Endothelial cell of umbilical vein (primary cell): ENCODE measurements at regions not wholly inside any gene's neighbourhood (a gene's known extent, or its start where the extent isn't known, plus 50 kb on each side); places are given as distances from the start of the nearest gene placed in this dataset.

Experiments used
- BruUV-seq: library from RNA; stranded (reverse); fragments of 400-500 nt; replicated peaks from 2 replicates; lab custom pipeline; 2021; lab: Mats Ljungman, UMichigan
- CTCF ChIA-PET: fragments of 300-600, 350-600 bp; sonication (Branson Sonifier 250); formaldehyde crosslinking; loops from one replicate; lab custom pipeline; 2021; ENCODE audit warnings: antibody characterized with exemption, inconsistent platforms; lab: Charles Lee
- POLR2A ChIA-PET: fragments of 300-600, 350-600 bp; sonication (Branson Sonifier 250); formaldehyde crosslinking; loops from one replicate; lab custom pipeline; 2021; ENCODE audit warnings: antibody characterized with exemption, inconsistent platforms; lab: Charles Lee
- DNase-seq: peaks from one replicate; pipeline ENCODE4 v3.0.0-alpha.2; 2011; ENCODE audit warnings: low read depth, low spot score
- FAIRE-seq: peaks from 2 replicates; lab custom pipeline; 2011; peaks lifted over from hg19 to GRCh38; lab: Jason Lieb, UNC
- H2AFZ ChIP-seq: 2 replicates; pipeline ENCODE4 v1.6.0; 2012; ENCODE audit warnings: low read depth, low read length, control low read depth, inconsistent platforms
- H3K27ac ChIP-seq: 2 replicates; pipeline ENCODE4 v1.5.1; 2011; ENCODE audit warnings: low read depth, mild to moderate bottlenecking, control low read depth, low read length, moderate library complexity; ENCODE audit not compliant: insufficient read depth
- H3K27me3 ChIP-seq, 2 experiments: 2 replicates each; pipeline versions ENCODE4 v1.6.0 to v1.6.1; 2011; ENCODE audit warnings: low read length in 2 of 2, mixed read lengths in 1 of 2; ENCODE audit not compliant: control insufficient read depth in 2 of 2, insufficient read depth in 2 of 2
- H3K36me3 ChIP-seq, 2 experiments: 2 replicates in 1 of 2; 3 replicates in 1 of 2; pipeline ENCODE4 v1.5.1; 2011; ENCODE audit warnings: low read length in 2 of 2, mild to moderate bottlenecking in 1 of 2, moderate library complexity in 1 of 2; ENCODE audit not compliant: control insufficient read depth in 2 of 2, insufficient read depth in 2 of 2; ENCODE audit errors: extremely low read depth in 1 of 2
- H3K4me1 ChIP-seq: 3 replicates; pipeline ENCODE4 v1.5.1; 2011; ENCODE audit warnings: mild to moderate bottlenecking, low read length; ENCODE audit not compliant: control insufficient read depth, insufficient read depth; ENCODE audit errors: extremely low read depth
- H3K4me2 ChIP-seq: 2 replicates; pipeline ENCODE4 v1.6.1; 2011; ENCODE audit warnings: low read length, control low read depth, mixed read lengths; ENCODE audit not compliant: insufficient read depth
- H3K4me3 ChIP-seq, 3 experiments: fragments of 200-600 bp in 1 of 3; sonication (generic), shearing (Covaris generic) in 1 of 3; replicated peaks in 1 of 3; 2 replicates each; pipeline ENCODE4 v1.5.1; 2011 to 2016; ENCODE audit warnings: control low read depth in 3 of 3, low read length in 3 of 3, mild to moderate bottlenecking in 2 of 3, inconsistent platforms in 1 of 3, low read depth in 1 of 3, moderate library complexity in 1 of 3; ENCODE audit not compliant: insufficient read depth in 1 of 3
- H3K79me2 ChIP-seq: 2 replicates; pipeline ENCODE4 v1.6.0; 2012; ENCODE audit warnings: low read length, inconsistent platforms; ENCODE audit not compliant: control insufficient read depth, insufficient read depth
- H3K9ac ChIP-seq: replicated peaks from 2 replicates; pipeline ENCODE3; 2011; ENCODE audit warnings: low read length, control low read depth; ENCODE audit not compliant: insufficient read depth; ENCODE audit errors: extremely low read depth
- H3K9me1 ChIP-seq: replicated peaks from 3 replicates; pipeline ENCODE4 v1.6.0; 2011; ENCODE audit warnings: mild to moderate bottlenecking, low read length; ENCODE audit not compliant: control insufficient read depth, insufficient read depth; ENCODE audit errors: extremely low read depth
- H3K9me3 ChIP-seq: replicated peaks from 2 replicates; pipeline ENCODE4 v1.5.1; 2012; ENCODE audit warnings: low read length, inconsistent platforms; ENCODE audit not compliant: control insufficient read depth, insufficient read depth
- H4K20me1 ChIP-seq: replicated peaks from 2 replicates; pipeline ENCODE3; 2011; ENCODE audit warnings: mild to moderate bottlenecking, low read length; ENCODE audit not compliant: control insufficient read depth, insufficient read depth; ENCODE audit errors: extremely low read depth
- EZH2 ChIP-seq: IDR thresholded peaks from 2 replicates; pipeline ENCODE4 v1.6.1; 2012; ENCODE audit warnings: borderline replicate concordance, low read depth, mild to moderate bottlenecking, moderate library complexity, low read length, inconsistent platforms; ENCODE audit not compliant: severe bottlenecking
- FOS ChIP-seq: IDR thresholded peaks from 2 replicates; pipeline ENCODE4 v1.6.1; 2011; ENCODE audit warnings: mild to moderate bottlenecking, low read length, moderate library complexity, borderline replicate concordance; ENCODE audit not compliant: insufficient read depth
- GATA2 ChIP-seq: IDR thresholded peaks from 2 replicates; pipeline ENCODE4 v1.7.0; 2011; ENCODE audit warnings: low read depth, mild to moderate bottlenecking, moderate library complexity, mixed read lengths, low read length; ENCODE audit not compliant: insufficient read length, insufficient read depth
- JUN ChIP-seq: IDR thresholded peaks from 2 replicates; pipeline ENCODE4 v1.6.1; 2011; ENCODE audit warnings: borderline replicate concordance, low read depth; ENCODE audit not compliant: insufficient read length, insufficient read depth
- POLR2A ChIP-seq: IDR thresholded peaks from 2 replicates; pipeline ENCODE4 v1.6.1; 2012; ENCODE audit warnings: low read depth, mild to moderate bottlenecking, control low read depth, low read length
- POLR2AphosphoS5 ChIP-seq: IDR thresholded peaks from 2 replicates; pipeline ENCODE4 v1.6.1; 2012; ENCODE audit warnings: low read depth, mild to moderate bottlenecking, control low read depth, low read length, moderate library complexity; ENCODE audit not compliant: insufficient read depth
- dilution Hi-C: fragments of 300-500 bp; cut with MboI; formaldehyde crosslinking; loops from one replicate; pipeline ENCODE4 v1.15.0; 2019; ENCODE audit warnings: low sequenced_read_pairs; ENCODE audit not compliant: extremely low pct_ligation_motif_present
- intact Hi-C: fragments of 100-400 bp; cut with micrococcal nuclease; formaldehyde crosslinking; loops from one replicate; pipeline ENCODE4 v1.10.0; 2022
- TF ChIP-seq, protein P1 (sequence below): IDR thresholded peaks from 2 replicates; pipeline ENCODE4 v1.6.1; 2011; ENCODE audit not compliant: insufficient read depth, insufficient read length

DNA sequence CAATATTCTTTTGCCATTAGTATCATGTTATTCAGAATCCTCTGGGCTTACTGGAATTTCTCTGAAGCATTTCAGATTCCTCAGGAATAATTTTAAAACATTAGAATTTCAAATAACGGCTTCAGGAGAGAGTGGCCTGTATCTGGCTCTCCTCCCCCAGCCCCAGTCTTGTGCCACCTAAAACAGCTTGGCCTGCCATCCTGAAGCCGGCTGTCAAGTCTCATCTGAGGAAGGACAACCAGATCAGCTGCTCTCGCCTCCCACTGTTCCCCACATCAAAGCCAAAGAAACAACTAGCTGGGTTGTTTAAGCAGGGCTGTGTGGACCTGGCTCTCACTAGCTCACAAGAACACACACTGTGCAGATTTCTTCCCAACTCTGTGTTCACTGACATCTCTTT is 178.2 kb downstream of the FGFR2 start:
- no peak for FAIRE-seq

DNA sequence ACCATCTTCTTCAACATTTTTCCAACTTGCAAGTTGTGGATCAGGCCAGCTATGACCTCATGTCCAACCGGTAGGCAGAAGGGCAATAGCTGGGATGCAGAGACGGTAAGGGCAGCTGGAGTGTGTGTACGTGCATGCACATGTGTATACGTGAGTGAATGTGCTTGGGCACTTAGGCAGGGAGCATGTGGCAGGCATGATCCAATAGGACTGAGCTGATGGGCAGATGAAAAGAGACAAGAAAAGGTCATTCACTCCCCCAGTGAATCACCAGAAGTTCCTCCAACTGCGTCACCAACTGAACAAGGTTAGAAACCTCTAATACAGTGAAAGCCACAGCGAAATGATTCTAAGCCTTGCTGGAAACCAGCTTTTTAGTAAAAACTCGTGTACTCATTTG is 176.1 kb downstream of the FGFR2 start:
- Histone ChIP-seq H3K4me2 (no peak overlapping the region), H3K9me1 (no peaks in the 10 kb centered on the region), H3K27ac (no peak overlapping the region), H3K4me1 (no peaks in the 10 kb centered on the region), H3K9me3 (peaks cover 5% of the 10 kb centered on the region), H3K36me3 (no peaks in the 10 kb centered on the region), H4K20me1 (no peaks in the 10 kb centered on the region), H3K4me3 (no peak overlapping the region), H2AFZ (no peak overlapping the region), H3K27me3 (no peaks in the 10 kb centered on the region), H3K9ac (no peak overlapping the region), H3K79me2 (no peaks in the 10 kb centered on the region)
- no TSS peak for BruUV-seq
- TF ChIP-seq FOS, result no peak
- no peak for TF ChIP-seq POLR2A
- no peak for TF ChIP-seq EZH2
- DNase-seq (no peak), FAIRE-seq (no peak)
- POLR2A ChIA-PET, result no interaction called here
- CTCF ChIA-PET, result no interaction called here
- intact Hi-C loops (no loop called here), dilution Hi-C loops (no loop called here)

More for the DNA sequence above, 178.2 kb downstream of the FGFR2 start:
- H3K9me3 ChIP-seq, result peaks cover 7% of the 10 kb centered on the region
- H3K4me2 ChIP-seq, result no peak overlapping the region
- H3K27ac ChIP-seq, result no peak overlapping the region
- no peaks in the 10 kb centered on the region for H3K79me2 ChIP-seq
- H3K9ac ChIP-seq, result no peak overlapping the region
- no TSS peak for BruUV-seq
- no peaks in the 10 kb centered on the region for H3K27me3 ChIP-seq
- H3K9me1 ChIP-seq, result no peaks in the 10 kb centered on the region
- dilution Hi-C loops (no loop called here), intact Hi-C loops (no loop called here)
- POLR2A ChIA-PET, result no interaction called here
- H3K4me1 ChIP-seq, result no peaks in the 10 kb centered on the region
- DNase-seq, result no peak
- TF ChIP-seq, protein P1, sequence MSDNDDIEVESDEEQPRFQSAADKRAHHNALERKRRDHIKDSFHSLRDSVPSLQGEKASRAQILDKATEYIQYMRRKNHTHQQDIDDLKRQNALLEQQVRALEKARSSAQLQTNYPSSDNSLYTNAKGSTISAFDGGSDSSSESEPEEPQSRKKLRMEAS, result no peak
- TF ChIP-seq POLR2AphosphoS5, result no peak
- no peak for TF ChIP-seq POLR2A
- no peak for TF ChIP-seq GATA2
- TF ChIP-seq EZH2, result no peak
- no peak for TF ChIP-seq JUN
- no peak overlapping the region for H3K4me3 ChIP-seq
- no peaks in the 10 kb centered on the region for H4K20me1 ChIP-seq
- H2AFZ ChIP-seq, result no peak overlapping the region
- H3K36me3 ChIP-seq, result no peaks in the 10 kb centered on the region
- CTCF ChIA-PET, result no interaction called here
